WERI-Rb-1 (cell line): ENCODE measurements at regions not wholly inside any gene's neighbourhood (a gene's known extent, or its start where the extent isn't known, plus 50 kb on each side); places are given as distances from the start of the nearest gene placed in this dataset.

Source experiments
- DNase-seq: peaks from one replicate; pipeline ENCODE4 v3.0.0-alpha.2; 2020
- H3K27ac ChIP-seq: fragments of 250-450 bp; sonication (Bioruptor Pico); 2 replicates; pipeline ENCODE4 v1.5.1; 2020; ENCODE audit warnings: mild to moderate bottlenecking, moderate library complexity
- H3K27me3 ChIP-seq: fragments of 250-450 bp; sonication (Bioruptor Pico); 2 replicates; pipeline ENCODE4 v1.5.1; 2021; ENCODE audit warnings: mild to moderate bottlenecking, low read depth, moderate library complexity; ENCODE audit not compliant: insufficient read depth, severe bottlenecking
- H3K36me3 ChIP-seq: fragments of 250-450 bp; sonication (Bioruptor Pico); 2 replicates; pipeline ENCODE4 v1.5.1; 2020; ENCODE audit warnings: mild to moderate bottlenecking, moderate library complexity
- H3K4me3 ChIP-seq: 2 replicates; pipeline ENCODE4 v1.5.1; 2011; ENCODE audit warnings: low read depth, mild to moderate bottlenecking, control low read depth, low read length
- H3K9me3 ChIP-seq: fragments of 250-450 bp; sonication (Bioruptor Pico); 2 replicates; pipeline ENCODE4 v1.5.1; 2021; ENCODE audit warnings: mild to moderate bottlenecking, moderate library complexity; ENCODE audit not compliant: severe bottlenecking
- CTCF ChIP-seq: IDR thresholded peaks from 2 replicates; pipeline ENCODE4 v1.5.1; 2011; ENCODE audit warnings: low read depth, mild to moderate bottlenecking, control low read depth, inconsistent platforms, low read length

GRCh38 chr7:116310141-116310540 lies 99.8 kb downstream of the TES start:
- Histone ChIP-seq H3K27me3 (peaks cover 11% of the 10 kb centered on the region), H3K36me3 (no peaks in the 10 kb centered on the region), H3K27ac (no peak overlapping the region), H3K9me3 (no peaks in the 10 kb centered on the region), H3K4me3 (no peak overlapping the region)
- no peak for TF ChIP-seq CTCF
- DNase-seq = no peak

- H3K27me3 ChIP-seq = peaks cover 17% of the 10 kb centered on the region
- H3K27ac ChIP-seq = no peak overlapping the region
- H3K9me3 ChIP-seq = no peaks in the 10 kb centered on the region
- H3K4me3 ChIP-seq = no peak overlapping the region
- TF ChIP-seq CTCF = no peak
- no peaks in the 10 kb centered on the region for H3K36me3 ChIP-seq
- DNase-seq = no peak
Observed at GRCh38 chr7:116311259-116311658, 100.9 kb downstream of the TES start.

GRCh38 chr7:116311816-116312471 lies 101.6 kb downstream of the TES start:
- no peak overlapping the region for H3K27ac ChIP-seq
- H3K36me3 ChIP-seq = no peaks in the 10 kb centered on the region
- no peak for DNase-seq
- no peak for TF ChIP-seq CTCF
- peaks cover 24% of the 10 kb centered on the region for H3K27me3 ChIP-seq
- no peak overlapping the region for H3K4me3 ChIP-seq
- no peaks in the 10 kb centered on the region for H3K9me3 ChIP-seq

- Histone ChIP-seq H3K27me3 (peaks cover 24% of the 10 kb centered on the region), H3K27ac (no peak overlapping the region), H3K36me3 (no peaks in the 10 kb centered on the region), H3K9me3 (peaks cover under 1% of the 10 kb centered on the region), H3K4me3 (no peak overlapping the region)
- no peak for TF ChIP-seq CTCF
- no peak for DNase-seq
Observed at GRCh38 chr7:116315293-116315692, 105.0 kb downstream of the TES start.

GRCh38 chr7:116315803-116316202 lies 105.5 kb downstream of the TES start:
- Histone ChIP-seq H3K36me3 (no peaks in the 10 kb centered on the region), H3K27ac (no peak overlapping the region), H3K27me3 (peaks cover 20% of the 10 kb centered on the region), H3K4me3 (no peak overlapping the region), H3K9me3 (peaks cover 4% of the 10 kb centered on the region)
- no peak for TF ChIP-seq CTCF
- DNase-seq = no peak

GRCh38 chr7:116316838-116317628 lies 106.7 kb downstream of the TES start:
- Histone ChIP-seq H3K36me3 (no peaks in the 10 kb centered on the region), H3K4me3 (no peak overlapping the region), H3K9me3 (peaks cover 4% of the 10 kb centered on the region), H3K27me3 (peaks cover 18% of the 10 kb centered on the region), H3K27ac (no peak overlapping the region)
- DNase-seq = no peak
- TF ChIP-seq CTCF = no peak
